ENCODE measurements at regions not wholly inside any gene's neighbourhood (a gene's known extent, or its start where the extent isn't known, plus 50 kb on each side); places are given as distances from the start of the nearest gene placed in this dataset.
A peak's percentile ranks its signal among the peaks of the same experiment; 100 is the strongest.

DNA sequence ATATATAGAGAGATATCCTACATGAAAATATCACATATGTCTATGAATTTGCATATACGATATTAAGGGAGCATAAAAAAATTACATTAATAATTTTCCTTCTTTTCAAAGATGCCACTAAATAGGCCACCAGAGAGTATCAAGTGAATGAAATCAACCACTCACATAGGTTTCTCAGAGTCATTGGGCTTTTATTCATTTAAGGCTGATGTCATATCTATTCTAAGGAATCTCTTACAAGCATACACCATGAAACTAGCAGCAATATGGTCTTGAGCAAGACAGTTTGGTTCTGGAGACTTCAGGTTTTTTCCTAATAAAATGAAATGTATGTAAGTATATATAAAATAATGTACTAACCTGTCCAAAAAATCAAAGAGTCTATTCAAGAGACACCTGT is 420.4 kb downstream of the PLA2G4A start:
- FAIRE-seq: no peak
- no peak for DNase-seq (ENCODE audit: insufficient read length, low spot score)
- TF ChIP-seq CTCF (IDR thresholded peaks at IDR 0.05; ENCODE audit: insufficient read depth, missing control alignments): no peak

- DNase-seq (ENCODE audit: insufficient read length, low spot score) (no peak), FAIRE-seq (peak; percentile 11)
- TF ChIP-seq CTCF (IDR thresholded peaks at IDR 0.05; ENCODE audit: insufficient read depth, missing control alignments): no peak
Observed at GRCh38 chr1:187252923-187253322, 424.2 kb downstream of the PLA2G4A start.

DNA sequence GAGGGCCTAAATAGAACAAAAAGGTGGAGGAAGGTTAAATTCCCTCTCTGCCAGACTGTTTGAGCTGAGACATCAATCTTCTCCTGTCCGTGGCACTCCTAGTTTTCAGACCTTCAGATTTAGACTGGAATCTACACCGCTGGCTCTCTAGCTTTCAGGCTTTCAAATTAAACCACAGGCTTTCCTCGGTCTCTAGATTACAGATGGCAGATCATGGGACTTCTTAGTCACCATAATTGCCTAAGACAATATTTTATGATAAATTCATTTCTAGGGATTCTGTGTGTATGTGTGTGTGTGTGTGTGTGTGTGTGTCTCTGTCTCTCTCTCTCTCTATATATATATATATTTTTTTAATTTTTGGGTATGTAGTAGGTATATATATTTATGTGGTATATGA is 428.7 kb downstream of the PLA2G4A start:
- no peak for TF ChIP-seq CTCF (IDR thresholded peaks at IDR 0.05; ENCODE audit: insufficient read depth, missing control alignments)
- no peak for FAIRE-seq
- no peak for DNase-seq (ENCODE audit: insufficient read length, low spot score)

DNA sequence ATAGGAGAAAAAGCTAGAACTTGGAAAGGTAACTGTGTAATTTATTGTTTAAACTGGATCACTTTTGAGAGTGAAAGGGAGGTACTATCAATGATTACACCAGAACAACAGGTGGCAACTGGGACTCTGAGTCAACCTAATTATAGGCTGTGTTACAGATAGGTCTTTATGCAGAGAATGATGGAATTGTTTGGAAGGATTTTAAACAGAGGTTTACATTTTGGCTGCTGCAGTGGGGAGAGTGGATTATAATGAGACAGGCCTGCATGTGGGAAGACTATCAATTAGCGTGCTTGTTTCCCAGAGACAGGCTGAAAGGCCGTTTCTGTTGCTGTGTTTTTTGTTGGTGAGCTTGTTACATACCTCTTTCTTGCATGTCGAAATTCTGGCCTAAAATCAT is 432.9 kb downstream of the PLA2G4A start:
- no peak for TF ChIP-seq CTCF (IDR thresholded peaks at IDR 0.05; ENCODE audit: insufficient read depth, missing control alignments)
- FAIRE-seq (no peak), DNase-seq (ENCODE audit: insufficient read length, low spot score) (no peak)

DNA sequence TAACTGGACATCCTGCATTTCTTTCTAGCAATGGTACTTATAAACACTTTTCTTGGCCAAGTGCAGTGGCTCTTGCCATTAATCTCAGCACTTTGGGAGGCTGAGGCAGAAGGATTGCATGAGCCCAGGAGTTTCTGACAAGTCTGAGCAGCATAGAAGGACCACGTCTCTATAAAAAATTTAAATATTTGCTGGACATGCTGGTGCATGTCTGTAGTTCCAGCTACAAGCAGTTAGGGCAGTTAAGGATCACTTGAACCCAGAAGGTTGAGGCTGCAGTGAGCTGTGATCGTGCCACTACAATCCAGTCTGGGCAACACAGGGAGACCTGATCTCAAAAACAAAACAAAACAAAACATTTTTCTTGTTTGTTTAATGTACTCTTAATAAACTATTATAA is 434.0 kb downstream of the PLA2G4A start:
- TF ChIP-seq CTCF (IDR thresholded peaks at IDR 0.05; ENCODE audit: insufficient read depth, missing control alignments): no peak
- DNase-seq (ENCODE audit: insufficient read length, low spot score) (no peak), FAIRE-seq (no peak)

DNA sequence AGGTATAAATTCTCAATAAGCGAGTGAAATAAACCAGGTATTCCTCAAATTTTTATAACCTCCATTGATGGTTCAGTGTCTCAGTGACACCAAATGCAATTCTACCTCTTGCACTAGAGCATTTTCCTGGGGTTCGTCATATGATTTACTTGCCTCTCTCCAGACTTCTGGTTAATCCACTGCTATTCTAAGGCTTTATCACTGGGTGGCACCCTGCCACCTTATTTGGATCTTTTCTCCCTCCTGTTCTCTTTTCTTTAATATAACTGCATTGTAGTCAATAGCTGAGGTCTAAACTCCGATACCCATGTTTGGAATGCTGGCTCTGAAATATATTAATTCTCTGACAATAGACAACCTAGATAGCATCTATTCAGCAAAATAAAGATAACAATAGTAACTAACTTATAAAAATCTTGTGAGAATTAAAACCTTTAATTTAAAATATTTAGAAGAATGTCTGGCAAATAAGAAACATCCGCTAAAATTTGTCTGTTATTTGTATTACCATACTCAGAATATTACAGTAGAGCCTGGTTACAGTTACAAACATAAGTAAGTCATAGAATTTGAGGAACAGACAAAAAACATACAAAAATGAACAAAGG is 436.4 kb downstream of the PLA2G4A start:
- peak; percentile 96 for FAIRE-seq
- peak; percentile 93 for TF ChIP-seq CTCF (IDR thresholded peaks at IDR 0.05; ENCODE audit: insufficient read depth, missing control alignments)
- no peak for DNase-seq (ENCODE audit: insufficient read length, low spot score)

GRCh38 chr1:187266051-187266450 is 437.3 kb downstream of the PLA2G4A start:
- TF ChIP-seq CTCF (IDR thresholded peaks at IDR 0.05; ENCODE audit: insufficient read depth, missing control alignments): no peak
- peak; percentile 6 for FAIRE-seq
- DNase-seq (ENCODE audit: insufficient read length, low spot score): no peak

All from D721Med (cell line).